ENCODE measurements at regions not wholly inside any gene's neighbourhood (a gene's known extent, or its start where the extent isn't known, plus 50 kb on each side); places are given as distances from the start of the nearest gene placed in this dataset.

DNA sequence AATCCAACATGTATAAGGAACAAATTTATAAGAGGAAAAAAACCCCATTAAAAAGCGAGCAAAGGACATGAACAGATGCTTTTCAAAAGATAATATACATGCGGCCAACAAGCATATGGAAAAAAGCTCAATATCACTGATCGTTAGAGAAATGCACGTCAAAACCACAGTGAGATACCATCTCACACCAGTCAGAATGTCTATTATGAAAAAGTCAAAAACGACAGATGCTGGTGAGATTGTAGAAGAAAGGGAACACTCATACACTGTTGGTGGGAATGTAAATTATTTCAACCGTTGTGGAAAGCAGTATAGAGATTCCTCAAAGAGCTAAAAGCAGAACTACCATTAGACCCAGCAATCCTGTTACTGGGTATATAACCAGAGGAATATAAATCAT, 465.4 kb downstream of the TMA16 start:
- Histone ChIP-seq H3K27me3 (ENCODE audit: control insufficient read depth in 3 of 3, insufficient read depth in 3 of 3, low read length in 3 of 3) (no peaks in the 10 kb centered on the region), H3K4me1 (ENCODE audit: control insufficient read depth in 3 of 3, insufficient read depth in 2 of 3, low read depth in 1 of 3, low read length in 2 of 3) (no peaks in the 10 kb centered on the region), H3K9me3 (ENCODE audit: control insufficient read depth in 2 of 2, insufficient read depth in 1 of 2, low read depth in 1 of 2, low read length in 1 of 2) (no peaks in the 10 kb centered on the region), H3K36me3 (ENCODE audit: control insufficient read depth in 3 of 3, insufficient read depth in 2 of 3, low read depth in 1 of 3, low read length in 3 of 3) (no peaks in the 10 kb centered on the region), H3K4me3 (ENCODE audit: low read depth in 1 of 3, low read length in 3 of 3) (no peak overlapping the region), H3K27ac (ENCODE audit: low read depth in 1 of 3, low read length in 2 of 3) (no peak overlapping the region)
- no peak for DNase-seq
- 70 to 80% (median 73%) methylated on average over 6 of the region's 6 CpGs for WGBS, 3 donors
- no peak for FAIRE-seq

GRCh38 chr4:163966612-163967011, 472.1 kb downstream of the TMA16 start:
- H3K4me3 ChIP-seq (ENCODE audit: low read depth in 1 of 3, low read length in 3 of 3): no peak overlapping the region
- DNase-seq (no peak), FAIRE-seq (no peak)
- no peaks in the 10 kb centered on the region for H3K27me3 ChIP-seq (ENCODE audit: control insufficient read depth in 3 of 3, insufficient read depth in 3 of 3, low read length in 3 of 3)
- no peak overlapping the region for H3K27ac ChIP-seq (ENCODE audit: low read depth in 1 of 3, low read length in 2 of 3)
- no peaks in the 10 kb centered on the region for H3K36me3 ChIP-seq (ENCODE audit: control insufficient read depth in 3 of 3, insufficient read depth in 2 of 3, low read depth in 1 of 3, low read length in 3 of 3)
- 12 to 24% (median 22%) methylated on average over 3 of the region's 3 CpGs for WGBS, 3 donors
- no peaks in the 10 kb centered on the region for H3K9me3 ChIP-seq (ENCODE audit: control insufficient read depth in 2 of 2, insufficient read depth in 1 of 2, low read depth in 1 of 2, low read length in 1 of 2)
- H3K4me1 ChIP-seq (ENCODE audit: control insufficient read depth in 3 of 3, insufficient read depth in 2 of 3, low read depth in 1 of 3, low read length in 2 of 3): no peaks in the 10 kb centered on the region

GRCh38 chr4:163967263-163967662, 472.8 kb downstream of the TMA16 start:
- Histone ChIP-seq H3K9me3 (ENCODE audit: control insufficient read depth in 2 of 2, insufficient read depth in 1 of 2, low read depth in 1 of 2, low read length in 1 of 2) (no peaks in the 10 kb centered on the region), H3K27ac (ENCODE audit: low read depth in 1 of 3, low read length in 2 of 3) (no peak overlapping the region), H3K27me3 (ENCODE audit: control insufficient read depth in 3 of 3, insufficient read depth in 3 of 3, low read length in 3 of 3) (no peaks in the 10 kb centered on the region), H3K4me3 (ENCODE audit: low read depth in 1 of 3, low read length in 3 of 3) (no peak overlapping the region), H3K4me1 (ENCODE audit: control insufficient read depth in 3 of 3, insufficient read depth in 2 of 3, low read depth in 1 of 3, low read length in 2 of 3) (no peaks in the 10 kb centered on the region), H3K36me3 (ENCODE audit: control insufficient read depth in 3 of 3, insufficient read depth in 2 of 3, low read depth in 1 of 3, low read length in 3 of 3) (no peaks in the 10 kb centered on the region)
- no peak for FAIRE-seq
- DNase-seq: no peak
- 47 to 65% (median 51%) methylated on average over 5 of the region's 5 CpGs for WGBS, 3 donors

- no peak overlapping the region for H3K27ac ChIP-seq (ENCODE audit: low read depth in 1 of 3, low read length in 2 of 3)
- no peaks in the 10 kb centered on the region for H3K36me3 ChIP-seq (ENCODE audit: control insufficient read depth in 3 of 3, insufficient read depth in 2 of 3, low read depth in 1 of 3, low read length in 3 of 3)
- whole genome bisulfite sequencing, 3 donors: 4 to 55% (median 18%) methylated on average over 1 of the region's 1 CpG
- H3K9me3 ChIP-seq (ENCODE audit: control insufficient read depth in 2 of 2, insufficient read depth in 1 of 2, low read depth in 1 of 2, low read length in 1 of 2): no peaks in the 10 kb centered on the region
- no peak overlapping the region for H3K4me3 ChIP-seq (ENCODE audit: low read depth in 1 of 3, low read length in 3 of 3)
- DNase-seq: no peak
- no peaks in the 10 kb centered on the region for H3K27me3 ChIP-seq (ENCODE audit: control insufficient read depth in 3 of 3, insufficient read depth in 3 of 3, low read length in 3 of 3)
- H3K4me1 ChIP-seq (ENCODE audit: control insufficient read depth in 3 of 3, insufficient read depth in 2 of 3, low read depth in 1 of 3, low read length in 2 of 3): no peaks in the 10 kb centered on the region
- no peak for FAIRE-seq
These were observed 473.2 kb downstream of the TMA16 start for GRCh38 chr4:163967710-163968109.

- no peak overlapping the region for H3K4me3 ChIP-seq (ENCODE audit: low read depth in 1 of 3, low read length in 3 of 3)
- H3K27ac ChIP-seq (ENCODE audit: low read depth in 1 of 3, low read length in 2 of 3): no peak overlapping the region
- H3K4me1 ChIP-seq (ENCODE audit: control insufficient read depth in 3 of 3, insufficient read depth in 2 of 3, low read depth in 1 of 3, low read length in 2 of 3): no peaks in the 10 kb centered on the region
- H3K36me3 ChIP-seq (ENCODE audit: control insufficient read depth in 3 of 3, insufficient read depth in 2 of 3, low read depth in 1 of 3, low read length in 3 of 3): no peaks in the 10 kb centered on the region
- DNase-seq: no peak
- 70 to 81% (median 77%) methylated on average over 4 of the region's 4 CpGs for WGBS, 3 donors
- no peaks in the 10 kb centered on the region for H3K27me3 ChIP-seq (ENCODE audit: control insufficient read depth in 3 of 3, insufficient read depth in 3 of 3, low read length in 3 of 3)
- FAIRE-seq: no peak
- no peaks in the 10 kb centered on the region for H3K9me3 ChIP-seq (ENCODE audit: control insufficient read depth in 2 of 2, insufficient read depth in 1 of 2, low read depth in 1 of 2, low read length in 1 of 2)
These were observed 474.8 kb downstream of the TMA16 start for GRCh38 chr4:163969291-163969690.

- H3K4me3 ChIP-seq (ENCODE audit: low read depth in 1 of 3, low read length in 3 of 3): no peak overlapping the region
- H3K27me3 ChIP-seq (ENCODE audit: control insufficient read depth in 3 of 3, insufficient read depth in 3 of 3, low read length in 3 of 3): no peaks in the 10 kb centered on the region
- H3K4me1 ChIP-seq (ENCODE audit: control insufficient read depth in 3 of 3, insufficient read depth in 2 of 3, low read depth in 1 of 3, low read length in 2 of 3): no peaks in the 10 kb centered on the region
- DNase-seq (no peak), FAIRE-seq (no peak)
- no peak overlapping the region for H3K27ac ChIP-seq (ENCODE audit: low read depth in 1 of 3, low read length in 2 of 3)
- no peaks in the 10 kb centered on the region for H3K36me3 ChIP-seq (ENCODE audit: control insufficient read depth in 3 of 3, insufficient read depth in 2 of 3, low read depth in 1 of 3, low read length in 3 of 3)
- 76 to 82% (median 77%) methylated on average over 6 of the region's 6 CpGs for WGBS, 3 donors
- no peaks in the 10 kb centered on the region for H3K9me3 ChIP-seq (ENCODE audit: control insufficient read depth in 2 of 2, insufficient read depth in 1 of 2, low read depth in 1 of 2, low read length in 1 of 2)
These were observed 482.1 kb downstream of the TMA16 start for GRCh38 chr4:163976588-163976987.

- Histone ChIP-seq H3K9me3 (ENCODE audit: control insufficient read depth in 2 of 2, insufficient read depth in 1 of 2, low read depth in 1 of 2, low read length in 1 of 2) (no peaks in the 10 kb centered on the region), H3K27me3 (ENCODE audit: control insufficient read depth in 3 of 3, insufficient read depth in 3 of 3, low read length in 3 of 3) (no peaks in the 10 kb centered on the region), H3K4me3 (ENCODE audit: low read depth in 1 of 3, low read length in 3 of 3) (no peak overlapping the region), H3K4me1 (ENCODE audit: control insufficient read depth in 3 of 3, insufficient read depth in 2 of 3, low read depth in 1 of 3, low read length in 2 of 3) (no peaks in the 10 kb centered on the region), H3K36me3 (ENCODE audit: control insufficient read depth in 3 of 3, insufficient read depth in 2 of 3, low read depth in 1 of 3, low read length in 3 of 3) (no peaks in the 10 kb centered on the region), H3K27ac (ENCODE audit: low read depth in 1 of 3, low read length in 2 of 3) (no peak overlapping the region)
- WGBS, 3 donors: 60 to 69% (median 66%) methylated on average over 5 of the region's 5 CpGs
- FAIRE-seq (no peak), DNase-seq (no peak)
These were observed 493.9 kb downstream of the TMA16 start for GRCh38 chr4:163988391-163988790.

DNA sequence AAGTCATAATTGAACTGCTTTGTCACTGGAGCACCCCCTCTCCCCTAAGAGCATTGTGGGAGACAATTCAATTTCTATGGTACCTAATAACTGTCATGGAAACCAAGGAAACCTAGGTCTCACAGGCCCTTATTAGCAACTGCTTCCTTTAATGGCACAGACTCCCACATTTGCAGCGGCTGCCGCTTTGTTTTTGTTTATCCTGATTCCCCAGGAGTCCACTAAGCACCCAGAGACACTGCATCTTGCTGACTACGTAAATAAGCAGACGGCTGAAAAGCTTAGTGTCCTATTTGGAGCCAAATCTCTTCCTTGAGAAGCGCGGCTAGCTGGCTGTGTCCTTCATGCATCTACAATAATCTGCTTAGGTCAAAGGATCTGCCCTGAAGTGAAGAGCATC, 494.4 kb downstream of the TMA16 start:
- no peak overlapping the region for H3K4me3 ChIP-seq (ENCODE audit: low read depth in 1 of 3, low read length in 3 of 3)
- no peaks in the 10 kb centered on the region for H3K9me3 ChIP-seq (ENCODE audit: control insufficient read depth in 2 of 2, insufficient read depth in 1 of 2, low read depth in 1 of 2, low read length in 1 of 2)
- 43 to 69% (median 66%) methylated on average over 6 of the region's 6 CpGs for WGBS, 3 donors
- H3K27ac ChIP-seq (ENCODE audit: low read depth in 1 of 3, low read length in 2 of 3): no peak overlapping the region
- no peak for DNase-seq
- no peaks in the 10 kb centered on the region for H3K4me1 ChIP-seq (ENCODE audit: control insufficient read depth in 3 of 3, insufficient read depth in 2 of 3, low read depth in 1 of 3, low read length in 2 of 3)
- FAIRE-seq: no peak
- H3K27me3 ChIP-seq (ENCODE audit: control insufficient read depth in 3 of 3, insufficient read depth in 3 of 3, low read length in 3 of 3): no peaks in the 10 kb centered on the region
- no peaks in the 10 kb centered on the region for H3K36me3 ChIP-seq (ENCODE audit: control insufficient read depth in 3 of 3, insufficient read depth in 2 of 3, low read depth in 1 of 3, low read length in 3 of 3)

GRCh38 chr4:163991298-163991865, 496.9 kb downstream of the TMA16 start:
- FAIRE-seq (no peak), DNase-seq (no peak)
- Histone ChIP-seq H3K27ac (ENCODE audit: low read depth in 1 of 3, low read length in 2 of 3) (no peak overlapping the region), H3K27me3 (ENCODE audit: control insufficient read depth in 3 of 3, insufficient read depth in 3 of 3, low read length in 3 of 3) (no peaks in the 10 kb centered on the region), H3K4me3 (ENCODE audit: low read depth in 1 of 3, low read length in 3 of 3) (no peak overlapping the region), H3K9me3 (ENCODE audit: control insufficient read depth in 2 of 2, insufficient read depth in 1 of 2, low read depth in 1 of 2, low read length in 1 of 2) (no peaks in the 10 kb centered on the region), H3K4me1 (ENCODE audit: control insufficient read depth in 3 of 3, insufficient read depth in 2 of 3, low read depth in 1 of 3, low read length in 2 of 3) (no peaks in the 10 kb centered on the region), H3K36me3 (ENCODE audit: control insufficient read depth in 3 of 3, insufficient read depth in 2 of 3, low read depth in 1 of 3, low read length in 3 of 3) (no peaks in the 10 kb centered on the region)
- WGBS, 3 donors: 52 to 61% (median 57%) methylated on average over 3 of the region's 3 CpGs

Measured in small intestine (tissue), 7 donors.